HG03025 (cell line): ENCODE measurements at regions not wholly inside any gene's neighbourhood (a gene's known extent, or its start where the extent isn't known, plus 50 kb on each side); places are given as distances from the start of the nearest gene placed in this dataset.

ENCODE experiments used
- ATAC-seq: cut with Tn5 transposase; IDR thresholded peaks from one replicate; pipeline ENCODE4 v1.9.1; 2021; ENCODE audit warnings: mild to moderate bottlenecking, moderate library complexity; ENCODE audit not compliant: unreplicated experiment, low FRiP score

- no peak for ATAC-seq
Observed at GRCh38 chr5:169450464-169450863, 133.1 kb upstream of the SPDL1 start.

- no peak for ATAC-seq
Observed at GRCh38 chr5:169448826-169449225, 134.7 kb upstream of the SPDL1 start.

- no peak for ATAC-seq
Observed at GRCh38 chr5:169445191-169445590, 138.4 kb upstream of the SPDL1 start.

- ATAC-seq = no peak
Observed at GRCh38 chr5:169442913-169443784, 140.4 kb upstream of the SPDL1 start.

- no peak for ATAC-seq
Observed at GRCh38 chr5:169442403-169442874, 141.1 kb upstream of the SPDL1 start.

GRCh38 chr5:169440107-169440705 is 139.3 kb upstream of the SLIT3 start:
- no peak for ATAC-seq

GRCh38 chr5:169439362-169439761 is 138.4 kb upstream of the SLIT3 start:
- ATAC-seq = no peak

- ATAC-seq = no peak
Observed at GRCh38 chr5:169435506-169436229, 134.7 kb upstream of the SLIT3 start.

- no peak for ATAC-seq
Observed at GRCh38 chr5:169433221-169433651, 132.3 kb upstream of the SLIT3 start.

- no peak for ATAC-seq
Observed at GRCh38 chr5:169431386-169431785, 130.4 kb upstream of the SLIT3 start.

GRCh38 chr5:169430671-169431070 is 129.7 kb upstream of the SLIT3 start:
- no peak for ATAC-seq

- ATAC-seq = no peak
Observed at GRCh38 chr5:169429044-169429443, 128.1 kb upstream of the SLIT3 start.

- peak; percentile 52 for ATAC-seq
Observed at GRCh38 chr5:169426784-169427183, 125.8 kb upstream of the SLIT3 start.

GRCh38 chr5:169424670-169425378 is 123.9 kb upstream of the SLIT3 start:
- no peak for ATAC-seq

GRCh38 chr5:169424279-169424655 is 123.3 kb upstream of the SLIT3 start:
- no peak for ATAC-seq

GRCh38 chr5:169423580-169424278 is 122.8 kb upstream of the SLIT3 start:
- no peak for ATAC-seq

GRCh38 chr5:169422087-169422486 is 121.1 kb upstream of the SLIT3 start:
- no peak for ATAC-seq

- no peak for ATAC-seq
Observed at GRCh38 chr5:169421677-169422076, 120.7 kb upstream of the SLIT3 start.

GRCh38 chr5:169417676-169418075 is 116.7 kb upstream of the SLIT3 start:
- ATAC-seq = no peak

- ATAC-seq = peak; percentile 98
Observed at GRCh38 chr5:169416583-169417196, 115.8 kb upstream of the SLIT3 start.
